Stromal cell of bone marrow (primary cell): ENCODE measurements at regions not wholly inside any gene's neighbourhood (a gene's known extent, or its start where the extent isn't known, plus 50 kb on each side); places are given as distances from the start of the nearest gene placed in this dataset.
"Not testable (repeated sequence)": the region's sequence is repeated elsewhere in the genome, so short reads cannot be mapped to it uniquely, and the experiment has no call there.

Experiments used
- DNase-seq: peaks from one replicate; pipeline ENCODE4 v3.0.0-alpha.2; 2012; ENCODE audit warnings: low read depth

DNA sequence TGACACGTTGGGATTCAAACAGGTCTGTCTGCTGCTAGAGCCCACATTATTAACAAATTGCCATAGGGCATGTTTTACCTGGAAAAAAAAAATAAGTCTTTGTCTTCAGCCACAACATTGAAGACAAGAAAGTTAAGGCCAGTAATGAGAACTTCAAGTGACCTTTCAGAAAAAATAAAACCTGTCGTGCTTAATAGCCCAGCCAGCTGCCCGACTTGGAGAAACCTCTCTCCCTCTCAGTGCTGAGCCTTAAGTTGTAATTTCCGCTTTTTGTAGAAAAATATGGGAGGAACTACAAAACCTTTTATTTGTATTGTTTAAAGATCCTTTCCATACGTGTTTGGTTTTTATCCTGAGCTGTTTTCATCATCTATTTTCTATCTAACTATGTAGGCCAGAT, 454.3 kb upstream of the SLITRK6 start:
- not testable (repeated sequence) for DNase-seq

- DNase-seq = not testable (repeated sequence)
Observed at GRCh38 chr13:86255820-86256219, 456.6 kb upstream of the SLITRK6 start.

GRCh38 chr13:86269511-86269910, 470.3 kb upstream of the SLITRK6 start:
- no peak for DNase-seq

DNA sequence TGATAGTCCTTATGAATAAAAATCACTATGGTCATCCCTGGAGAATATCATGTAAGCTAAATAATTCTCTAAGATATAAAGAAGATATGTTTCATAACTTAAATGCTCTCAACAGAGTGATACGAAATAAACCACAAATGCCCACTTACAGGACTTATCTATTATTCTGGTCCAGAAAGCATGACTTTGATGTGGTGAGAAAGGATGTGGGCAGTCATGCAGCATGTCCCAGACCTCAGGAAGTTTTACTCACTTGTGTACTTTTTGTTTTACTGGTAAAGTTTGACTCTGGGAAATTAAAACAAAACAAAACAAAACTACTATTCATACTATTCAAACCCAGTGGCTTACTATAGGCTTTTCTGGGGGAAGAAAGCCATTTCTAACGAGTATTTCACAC, 483.2 kb upstream of the SLITRK6 start:
- no peak for DNase-seq

DNA sequence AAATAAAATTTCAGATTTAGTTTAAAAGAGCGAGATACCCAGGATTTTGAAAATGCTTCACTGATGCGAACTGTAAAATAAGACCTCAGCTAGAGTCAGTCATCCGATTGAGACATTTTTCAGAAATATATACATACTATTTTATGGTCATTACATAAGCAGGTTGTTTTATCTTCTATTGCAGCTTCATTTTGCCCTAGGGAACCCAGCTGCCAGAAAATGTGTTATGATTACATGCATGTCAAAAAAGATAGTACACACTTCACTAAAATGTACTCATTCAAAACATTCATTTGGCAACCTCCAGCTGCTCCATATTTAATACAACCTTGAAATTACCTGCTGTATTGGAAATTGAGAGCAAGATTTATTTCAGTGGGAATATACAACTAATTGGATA, 483.8 kb upstream of the SLITRK6 start:
- no peak for DNase-seq

DNA sequence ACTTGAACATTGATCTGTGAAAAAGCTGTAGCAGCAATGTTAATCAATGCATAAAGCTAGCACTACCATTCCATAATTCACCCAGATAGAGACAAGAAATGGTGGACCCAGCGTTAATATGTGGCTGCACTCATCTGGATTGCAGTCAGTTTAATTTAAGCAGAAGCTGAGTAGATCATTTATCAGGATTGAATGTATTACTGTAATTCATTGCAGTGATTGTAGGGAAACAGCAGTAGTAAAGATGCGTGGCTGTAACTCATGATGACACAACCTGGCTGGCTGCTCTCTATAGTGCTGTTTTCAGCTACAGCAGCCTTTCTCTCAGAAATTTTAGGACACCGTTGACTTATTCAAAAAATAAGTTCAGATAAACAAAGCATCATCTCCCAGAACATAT, 499.5 kb upstream of the SLITRK6 start:
- DNase-seq = no peak

DNA sequence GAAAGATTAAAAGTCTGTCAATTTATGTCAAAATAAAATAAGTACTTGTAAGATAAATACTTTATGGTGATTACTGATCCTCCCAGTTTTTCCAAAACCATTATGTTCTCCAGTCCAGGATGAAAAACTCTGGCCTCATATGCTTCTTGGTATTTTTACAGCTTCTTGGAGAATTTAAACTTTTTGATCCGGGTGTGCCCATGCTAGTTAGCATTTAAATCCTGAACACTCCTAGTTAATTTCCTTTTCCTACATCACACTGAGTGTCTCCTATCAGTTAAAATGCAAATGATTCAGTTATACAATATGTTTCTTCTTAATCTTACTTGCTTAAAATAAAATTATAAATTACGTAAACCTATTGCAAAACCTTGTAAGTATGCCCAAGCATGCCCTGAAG, 499.9 kb upstream of the SLITRK6 start:
- DNase-seq = no peak

- DNase-seq = no peak
Observed at GRCh38 chr13:86309881-86310280, 510.7 kb upstream of the SLITRK6 start.

- DNase-seq = no peak
Observed at GRCh38 chr13:86313421-86313820, 514.2 kb upstream of the SLITRK6 start.

DNA sequence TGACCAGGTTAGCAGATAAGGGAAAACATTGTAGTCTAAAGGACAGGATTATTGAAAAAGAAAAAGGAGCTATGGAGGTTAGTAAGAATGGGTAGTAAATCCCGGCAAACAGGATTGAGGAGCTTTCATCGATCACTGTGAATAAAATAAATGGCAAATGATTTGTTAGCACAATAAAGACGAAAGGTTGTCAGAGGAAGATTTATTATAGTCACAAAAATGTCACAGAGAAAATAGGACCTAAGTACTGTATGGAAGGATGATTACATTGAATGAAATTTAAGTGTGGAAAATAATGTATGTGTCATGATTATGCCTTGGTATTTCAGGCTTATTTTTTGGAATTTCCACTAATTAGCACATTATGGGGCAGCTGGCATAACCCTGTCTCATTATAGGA, 519.2 kb upstream of the SLITRK6 start:
- DNase-seq = no peak

GRCh38 chr13:86324191-86324590, 525.0 kb upstream of the SLITRK6 start:
- DNase-seq = no peak

DNA sequence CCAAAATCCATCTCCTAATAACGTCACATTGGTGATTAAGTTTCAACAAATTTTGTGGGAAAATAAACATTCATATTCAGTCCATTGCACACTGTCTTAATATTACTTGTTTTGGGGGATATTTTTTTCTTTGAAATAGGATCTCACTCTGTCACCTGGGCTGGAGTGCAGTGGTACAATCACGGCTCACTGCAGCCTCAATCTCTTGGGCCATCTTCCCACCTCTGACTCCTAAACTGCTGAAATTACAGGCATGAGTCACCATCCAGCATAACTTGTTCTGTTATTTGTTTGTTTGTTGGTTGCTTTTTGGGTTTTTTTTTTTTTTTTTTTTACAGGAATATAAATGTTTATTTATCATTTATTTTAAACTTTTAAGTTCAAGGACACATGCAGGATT, 556.1 kb upstream of the SLITRK6 start:
- DNase-seq = no peak

GRCh38 chr13:86357106-86357505, 557.9 kb upstream of the SLITRK6 start:
- DNase-seq = no peak

DNA sequence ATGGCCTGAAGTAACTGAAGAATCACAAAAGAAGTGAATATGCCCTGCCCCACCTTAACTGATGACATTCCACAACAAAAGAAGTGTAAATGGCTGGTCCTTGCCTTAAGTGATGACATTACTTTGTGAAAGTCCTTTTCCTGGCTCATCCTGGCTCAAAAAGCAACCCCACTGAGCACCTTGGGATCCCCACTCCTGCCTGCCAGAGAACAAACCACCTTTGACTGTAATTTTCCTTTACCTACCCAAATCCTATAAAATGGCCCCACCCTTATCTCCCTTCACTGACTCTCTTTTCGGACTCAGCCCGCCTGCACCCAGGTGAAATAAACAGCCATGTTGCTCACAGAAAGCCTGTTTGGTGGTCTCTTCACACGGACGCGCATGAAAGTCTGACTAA, 564.5 kb upstream of the SLITRK6 start:
- not testable (repeated sequence) for DNase-seq

DNA sequence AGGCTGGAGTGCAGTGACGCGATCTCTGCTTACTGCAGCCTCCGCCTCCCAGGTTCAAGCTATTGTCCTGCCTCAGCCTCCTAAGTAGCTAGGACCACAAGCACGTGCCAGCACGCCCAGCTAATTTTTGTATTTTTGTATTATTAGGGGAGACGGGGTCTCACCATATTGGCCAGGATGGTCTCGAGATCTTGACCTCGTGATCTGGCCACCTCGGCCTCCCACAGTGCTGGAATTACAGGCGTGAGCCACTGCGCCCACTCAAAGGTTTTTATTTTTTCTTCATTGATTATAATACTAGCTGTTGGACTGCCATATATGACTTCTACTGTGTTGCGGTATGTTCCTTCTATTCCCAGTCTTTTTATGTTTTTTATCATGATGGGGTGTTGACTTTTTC, 569.7 kb upstream of the SLITRK6 start:
- DNase-seq = no peak

- DNase-seq = no peak
Observed at GRCh38 chr13:86377451-86377850, 578.2 kb upstream of the SLITRK6 start.

- DNase-seq = no peak
Observed at GRCh38 chr13:86378628-86379027, 579.4 kb upstream of the SLITRK6 start.

- DNase-seq = no peak
Observed at GRCh38 chr13:86383151-86383550, 583.9 kb upstream of the SLITRK6 start.

DNA sequence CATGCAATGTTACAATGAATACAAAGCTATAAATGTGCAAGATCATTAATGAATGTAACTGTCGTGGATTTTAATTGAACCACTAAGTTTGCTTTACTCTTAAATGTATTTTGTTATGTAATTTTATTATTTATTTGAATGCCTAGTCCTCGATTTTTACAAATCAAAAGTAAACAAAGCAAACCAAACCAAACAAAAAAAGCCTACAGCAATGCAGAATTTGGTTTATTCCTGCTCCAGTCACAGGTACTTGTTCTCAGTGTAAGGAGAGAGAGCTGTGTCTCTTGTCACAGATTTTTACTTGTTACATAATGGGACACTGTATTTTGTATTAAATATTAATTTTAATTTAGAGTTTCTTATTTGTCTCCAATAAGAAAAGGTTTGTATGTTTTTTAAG, 584.3 kb upstream of the SLITRK6 start:
- DNase-seq = no peak

DNA sequence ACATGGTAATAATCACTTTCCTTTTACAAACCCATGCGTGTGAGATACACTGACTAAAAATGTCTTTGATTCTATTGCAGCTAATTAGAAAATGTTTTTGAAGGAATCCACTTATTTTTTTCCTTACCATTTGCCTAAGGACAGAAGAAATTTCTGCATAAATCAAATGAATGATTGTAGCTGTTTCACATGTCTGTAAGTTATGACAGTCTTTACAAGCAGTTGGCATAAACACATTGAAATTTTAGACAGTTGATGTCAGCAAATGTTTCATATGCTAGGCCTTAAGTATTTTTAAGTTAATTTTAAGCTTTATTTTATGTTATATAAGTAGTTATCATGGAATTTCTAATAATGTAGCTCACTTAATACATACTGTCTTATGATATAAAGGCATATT, 598.4 kb upstream of the SLITRK6 start:
- DNase-seq = no peak

- no peak for DNase-seq
Observed at GRCh38 chr13:86399572-86399971, 600.4 kb upstream of the SLITRK6 start.

- DNase-seq = no peak
Observed at GRCh38 chr13:86402500-86402899, 603.3 kb upstream of the SLITRK6 start.

GRCh38 chr13:86403181-86403580, 604.0 kb upstream of the SLITRK6 start:
- no peak for DNase-seq

GRCh38 chr13:86409466-86410241, 610.4 kb upstream of the SLITRK6 start:
- no peak for DNase-seq
